ENCODE measurements at regions not wholly inside any gene's neighbourhood (a gene's known extent, or its start where the extent isn't known, plus 50 kb on each side); places are given as distances from the start of the nearest gene placed in this dataset.

DNA sequence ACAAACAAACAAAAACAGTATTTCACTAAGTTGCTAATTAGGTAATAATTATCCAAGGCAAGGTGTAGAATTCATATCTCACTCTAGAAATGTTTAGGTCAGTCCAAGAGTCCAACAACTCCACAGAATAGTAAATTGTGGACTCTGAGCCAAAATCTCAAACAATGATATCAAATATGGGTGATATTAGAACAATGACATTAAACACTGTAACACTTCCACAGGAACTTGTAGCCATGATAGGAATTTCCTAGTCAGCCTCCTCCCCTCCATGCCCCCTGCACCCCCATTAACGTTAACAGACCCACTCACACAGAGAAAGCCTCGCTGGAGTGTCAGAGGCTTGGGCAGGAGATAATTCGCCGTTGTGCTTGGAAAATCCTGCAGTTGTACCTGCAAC, 305.0 kb upstream of the PIK3R1 start:
- TF ChIP-seq ZNF521 (tag by site-specific recombination; IDR thresholded peaks at IDR 0.05) (no peak), SCRT2 (tag by site-specific recombination; IDR thresholded peaks at IDR 0.05) (peak; percentile 68), ZNF843 (tag by site-specific recombination; IDR thresholded peaks at IDR 0.05) (no peak), ZFP69B (tag by site-specific recombination; IDR thresholded peaks at IDR 0.05) (no peak)
- Histone ChIP-seq H3K4me1 (ENCODE audit: control insufficient read depth, insufficient read depth, low read length) (no peaks in the 10 kb centered on the region), H3K27ac (ENCODE audit: extremely low read depth, low read depth, low read length) (no peak overlapping the region), H3K4me3 (ENCODE audit: low read depth, low read length) (no peak overlapping the region), H3K9me3 (ENCODE audit: control insufficient read depth, insufficient read depth, low read depth, low read length) (no peaks in the 10 kb centered on the region), H3K36me3 (ENCODE audit: control insufficient read depth in 2 of 2, insufficient read depth in 1 of 2, low read length in 2 of 2) (no peaks in the 10 kb centered on the region)
- POLR2A ChIA-PET: no interaction called here
- CTCF ChIA-PET: no interaction called here

DNA sequence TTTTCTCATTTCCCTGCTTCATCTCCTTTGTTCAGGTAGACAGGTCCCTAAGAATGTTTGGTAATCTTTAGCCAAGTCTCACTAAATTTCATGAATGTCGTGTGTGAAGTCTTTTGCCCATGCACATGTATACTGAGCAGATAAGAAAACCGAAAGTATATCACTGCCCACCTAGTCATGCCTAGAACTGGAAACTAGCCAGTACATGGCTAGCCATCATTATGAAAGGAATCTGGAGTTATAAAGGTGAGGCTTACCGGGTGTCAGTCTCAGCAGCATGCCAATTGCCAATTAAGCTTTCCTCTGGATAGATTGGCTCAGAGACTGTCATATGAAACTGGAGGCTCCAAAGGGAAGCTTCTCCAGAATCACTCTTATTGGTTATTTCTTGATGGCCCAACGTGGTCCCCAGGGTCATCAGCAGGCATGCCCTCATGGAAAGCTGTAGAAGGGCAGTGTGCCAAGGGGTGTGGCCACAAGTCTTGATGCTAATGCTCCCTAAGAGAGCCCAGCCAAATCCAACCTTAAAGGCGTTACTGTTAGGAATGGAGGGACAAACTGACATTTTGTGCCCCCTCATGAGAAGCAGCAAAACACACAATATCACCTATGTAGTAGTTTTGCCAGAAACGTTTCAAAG, 307.3 kb upstream of the PIK3R1 start:
- TF ChIP-seq HOXC10 (CRISPR knock-in tag; IDR thresholded peaks at IDR 0.05) (no peak), ZFP37 (tag by site-specific recombination; IDR thresholded peaks at IDR 0.05) (no peak), ZNF792 (tag by site-specific recombination; IDR thresholded peaks at IDR 0.05) (no peak), ZNF624 (tag by site-specific recombination; IDR thresholded peaks at IDR 0.05) (no peak), ZNF184 (tag by site-specific recombination; IDR thresholded peaks at IDR 0.05) (no peak), PRDM10 (tag by site-specific recombination; IDR thresholded peaks at IDR 0.05) (no peak), KLF8 (tag by site-specific recombination; IDR thresholded peaks at IDR 0.05) (no peak), ZNF391 (tag by site-specific recombination; IDR thresholded peaks at IDR 0.05; ENCODE audit: borderline replicate concordance, low read depth) (no peak), ZFP69B (tag by site-specific recombination; IDR thresholded peaks at IDR 0.05) (no peak)
- TF ChIP-seq, protein P1, sequence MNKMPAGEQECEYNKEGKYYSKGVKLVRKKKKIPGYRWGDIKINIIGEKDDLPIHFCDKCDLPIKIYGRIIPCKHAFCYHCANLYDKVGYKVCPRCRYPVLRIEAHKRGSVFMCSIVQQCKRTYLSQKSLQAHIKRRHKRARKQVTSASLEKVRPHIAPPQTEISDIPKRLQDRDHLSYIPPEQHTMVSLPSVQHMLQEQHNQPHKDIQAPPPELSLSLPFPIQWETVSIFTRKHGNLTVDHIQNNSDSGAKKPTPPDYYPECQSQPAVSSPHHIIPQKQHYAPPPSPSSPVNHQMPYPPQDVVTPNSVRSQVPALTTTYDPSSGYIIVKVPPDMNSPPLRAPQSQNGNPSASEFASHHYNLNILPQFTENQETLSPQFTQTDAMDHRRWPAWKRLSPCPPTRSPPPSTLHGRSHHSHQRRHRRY (tag by site-specific recombination; IDR thresholded peaks at IDR 0.05): no peak
- Histone ChIP-seq H3K27ac (ENCODE audit: extremely low read depth, low read depth, low read length) (no peak overlapping the region), H3K36me3 (ENCODE audit: control insufficient read depth in 2 of 2, insufficient read depth in 1 of 2, low read length in 2 of 2) (no peaks in the 10 kb centered on the region), H3K4me3 (ENCODE audit: low read depth, low read length) (no peak overlapping the region), H3K9me3 (ENCODE audit: control insufficient read depth, insufficient read depth, low read depth, low read length) (no peaks in the 10 kb centered on the region), H3K4me1 (ENCODE audit: control insufficient read depth, insufficient read depth, low read length) (no peaks in the 10 kb centered on the region)
- CTCF ChIA-PET: interaction anchor here (0.6 kb wide), 1 partner anchor 917 kb away, joined by 3 read pairs; no protein-coding TSS in a partner anchor
- POLR2A ChIA-PET: no interaction called here

- ChIA-PET POLR2A (no interaction called here), CTCF (no interaction called here)
- H3K36me3 ChIP-seq (ENCODE audit: control insufficient read depth in 2 of 2, insufficient read depth in 1 of 2, low read length in 2 of 2): no peaks in the 10 kb centered on the region
- TF ChIP-seq ZNF670 (tag by site-specific recombination; IDR thresholded peaks at IDR 0.05; ENCODE audit: low read depth) (no peak), ZBTB20 (tag by site-specific recombination; IDR thresholded peaks at IDR 0.05) (no peak), ZNF530 (tag by site-specific recombination; IDR thresholded peaks at IDR 0.05; ENCODE audit: low read depth) (no peak), BCL11A (tag by site-specific recombination; IDR thresholded peaks at IDR 0.05; ENCODE audit: low read depth) (no peak), ZBTB17 (tag by site-specific recombination; IDR thresholded peaks at IDR 0.05) (no peak), ZNF341 (tag by site-specific recombination; IDR thresholded peaks at IDR 0.05; ENCODE audit: low read depth) (no peak), KLF9 (tag by site-specific recombination; IDR thresholded peaks at IDR 0.05; ENCODE audit: low read depth) (no peak), ZNF10 (tag by site-specific recombination; IDR thresholded peaks at IDR 0.05) (no peak), YY1 (tag by site-specific recombination; IDR thresholded peaks at IDR 0.05) (no peak), ZNF394 (tag by site-specific recombination; IDR thresholded peaks at IDR 0.05; ENCODE audit: borderline replicate concordance) (no peak)
- H3K9me3 ChIP-seq (ENCODE audit: control insufficient read depth, insufficient read depth, low read depth, low read length): no peaks in the 10 kb centered on the region
- no peaks in the 10 kb centered on the region for H3K4me1 ChIP-seq (ENCODE audit: control insufficient read depth, insufficient read depth, low read length)
- no peak overlapping the region for H3K27ac ChIP-seq (ENCODE audit: extremely low read depth, low read depth, low read length)
- no peak overlapping the region for H3K4me3 ChIP-seq (ENCODE audit: low read depth, low read length)
Observed at GRCh38 chr5:67904366-67904765, 311.2 kb upstream of the PIK3R1 start.

Measured in HEK293 (cell line).